Esophagus muscularis mucosa (tissue), 4 donors: ENCODE measurements at regions not wholly inside any gene's neighbourhood (a gene's known extent, or its start where the extent isn't known, plus 50 kb on each side); places are given as distances from the start of the nearest gene placed in this dataset.

Experiments used
- DNase-seq: peaks from one replicate; pipeline ENCODE4 v3.0.0-alpha.2; 2017; ENCODE audit errors: extremely low spot score
- H3K27ac ChIP-seq, 4 donors: fragments of 200-600 bp; sonication (generic); replicated peaks in 1 of 4; 1 replicate in 3 of 4; 2 replicates in 1 of 4; pipeline ENCODE4 v1.5.1; 2016 to 2019; ENCODE audit warnings: mild to moderate bottlenecking in 1 of 4
- H3K27me3 ChIP-seq, 4 donors: fragments of 200-600 bp; sonication (generic); one replicate each; pipeline versions ENCODE4 v1.5.1 to v1.6.0; 2016 to 2019
- H3K36me3 ChIP-seq, 4 donors: fragments of 200-600 bp; sonication (generic); one replicate each; pipeline ENCODE4 v1.5.1; 2016 to 2019
- H3K4me1 ChIP-seq, 4 donors: fragments of 200-600 bp; sonication (generic); one replicate each; pipeline ENCODE4 v1.5.1; 2016 to 2019
- H3K4me3 ChIP-seq, 4 donors: fragments of 200-600 bp; sonication (generic); 1 replicate in 2 of 4; 2 replicates in 2 of 4; pipeline ENCODE4 v1.5.1; 2016 to 2019; ENCODE audit warnings: mild to moderate bottlenecking in 4 of 4, moderate library complexity in 1 of 4
- H3K9me3 ChIP-seq, 4 donors: fragments of 200-600 bp; sonication (generic); 1 replicate in 3 of 4; 2 replicates in 1 of 4; pipeline ENCODE4 v1.5.1; 2016 to 2019
- CTCF ChIP-seq, 3 experiments: fragments of 200-600 bp in 2 of 3; fragments of 450-650 bp in 1 of 3; sonication (generic) in 2 of 3; IDR thresholded peaks; one replicate each; pipeline ENCODE4 v1.5.1; 2017 to 2019; ENCODE audit warnings: antibody characterized with exemption in 3 of 3, mild to moderate bottlenecking in 2 of 3, moderate library complexity in 1 of 3
- EP300 ChIP-seq: sonication (generic); formaldehyde crosslinking; IDR thresholded peaks from one replicate; pipeline ENCODE4 v1.6.1; 2017; ENCODE audit warnings: antibody characterized with exemption
- POLR2A ChIP-seq: fragments of 450-650 bp; IDR thresholded peaks from one replicate; pipeline ENCODE4 v1.6.1; 2017; ENCODE audit warnings: antibody characterized with exemption, moderate library complexity, mild to moderate bottlenecking, low read depth
- POLR2AphosphoS5 ChIP-seq, 2 donors: sonication (generic); formaldehyde crosslinking; IDR thresholded peaks; one replicate each; pipeline ENCODE4 v1.6.1; 2017; ENCODE audit warnings: antibody characterized with exemption in 2 of 2
- WGBS: methylation state at CpG from one replicate; pipeline ENCODE4 v1.1.5; 2018; 5-methylcytosine and 5-hydroxymethylcytosine counted together
- intact Hi-C: fragments of 100-400 bp; cut with DNase I; formaldehyde crosslinking; loops from one replicate; pipeline ENCODE4 v1.15.1; 2023

GRCh38 chr1:59041646-59042277 is 255.1 kb upstream of the FGGY start:
- H3K9me3 ChIP-seq: no peaks in the 10 kb centered on the region
- TF ChIP-seq EP300: no peak
- TF ChIP-seq CTCF (IDR thresholded peaks at IDR 0.05): no peak
- no peak for TF ChIP-seq POLR2A
- TF ChIP-seq POLR2AphosphoS5 (IDR thresholded peaks at IDR 0.05): no peak
- peaks cover 13 to 21% (median 16%) of the 10 kb centered on the region in 4 donors for H3K4me1 ChIP-seq
- H3K27me3 ChIP-seq: no peaks in the 10 kb centered on the region
- no peak for DNase-seq
- H3K36me3 ChIP-seq: no peaks in the 10 kb centered on the region
- intact Hi-C loops: no loop called here
- H3K4me3 ChIP-seq: no peak overlapping the region
- 77% methylated on average over 5 of the region's 5 CpGs for WGBS
- H3K27ac ChIP-seq: no peak overlapping the region

- no peaks in the 10 kb centered on the region for H3K27me3 ChIP-seq
- H3K9me3 ChIP-seq: no peaks in the 10 kb centered on the region
- TF ChIP-seq EP300 (no peak), POLR2A (no peak), POLR2AphosphoS5 (IDR thresholded peaks at IDR 0.05) (peak; percentile 51 to 67), CTCF (IDR thresholded peaks at IDR 0.05) (no peak)
- no peak overlapping the region for H3K4me3 ChIP-seq
- WGBS: 23% methylated on average over 4 of the region's 4 CpGs
- H3K4me1 ChIP-seq: peaks cover 15 to 25% (median 16%) of the 10 kb centered on the region in 4 donors
- DNase-seq: no peak
- no peaks in the 10 kb centered on the region for H3K36me3 ChIP-seq
- intact Hi-C loops: no loop called here
- H3K27ac ChIP-seq: peak overlapping the region in 3 of 4 donors; percentile 13 to 37 (median 36)
Observed at GRCh38 chr1:59043796-59044195, 253.1 kb upstream of the FGGY start.

GRCh38 chr1:59044535-59045121 is 252.3 kb upstream of the FGGY start:
- peak overlapping the region in 3 of 4 donors; percentile 13 to 37 (median 36) for H3K27ac ChIP-seq
- intact Hi-C loops: no loop called here
- 91% methylated on average over 2 of the region's 2 CpGs for WGBS
- no peak overlapping the region for H3K4me3 ChIP-seq
- no peak for DNase-seq
- H3K9me3 ChIP-seq: no peaks in the 10 kb centered on the region
- TF ChIP-seq POLR2AphosphoS5 (IDR thresholded peaks at IDR 0.05): no peak
- no peak for TF ChIP-seq CTCF (IDR thresholded peaks at IDR 0.05)
- H3K27me3 ChIP-seq: no peaks in the 10 kb centered on the region
- peaks cover 15 to 25% (median 16%) of the 10 kb centered on the region in 4 donors for H3K4me1 ChIP-seq
- no peaks in the 10 kb centered on the region for H3K36me3 ChIP-seq

- Histone ChIP-seq H3K27ac (no peak overlapping the region), H3K4me1 (peaks cover 15 to 25% (median 16%) of the 10 kb centered on the region in 4 donors), H3K9me3 (no peaks in the 10 kb centered on the region), H3K27me3 (no peaks in the 10 kb centered on the region), H3K36me3 (no peaks in the 10 kb centered on the region), H3K4me3 (no peak overlapping the region)
- TF ChIP-seq CTCF (IDR thresholded peaks at IDR 0.05): no peak
- no peak for TF ChIP-seq POLR2A
- intact Hi-C loops: no loop called here
- no peak for DNase-seq
- WGBS: 76% methylated on average over 3 of the region's 3 CpGs
Observed at GRCh38 chr1:59045137-59045536, 251.8 kb upstream of the FGGY start.

- intact Hi-C loops: no loop called here
- no peak overlapping the region for H3K27ac ChIP-seq
- 98% methylated on average over 5 of the region's 5 CpGs for WGBS
- no peak for TF ChIP-seq POLR2A
- no peaks in the 10 kb centered on the region for H3K36me3 ChIP-seq
- no peak for DNase-seq
- H3K4me1 ChIP-seq: peaks cover 15 to 25% (median 16%) of the 10 kb centered on the region in 4 donors
- H3K4me3 ChIP-seq: no peak overlapping the region
- no peaks in the 10 kb centered on the region for H3K9me3 ChIP-seq
- H3K27me3 ChIP-seq: no peaks in the 10 kb centered on the region
Observed at GRCh38 chr1:59045636-59046035, 251.3 kb upstream of the FGGY start.
